T-helper 2 cell treated with Interferon-gamma antibody and Interleukin-4, amounts not matched to agents 5 μg/mL and 100 μg/mL, for 36 hours (primary cell): ENCODE measurements at regions not wholly inside any gene's neighbourhood (a gene's known extent, or its start where the extent isn't known, plus 50 kb on each side); places are given as distances from the start of the nearest gene placed in this dataset.

Experiments
- DNase-seq: peaks from one replicate; pipeline ENCODE4 v3.0.0; 2021; ENCODE audit warnings: low spot score
- H3K27ac Mint-ChIP-seq: one replicate; pipeline ENCODE4 v1.8.0; 2021; ENCODE audit warnings: mild to moderate bottlenecking, mixed read lengths
- H3K27me3 Mint-ChIP-seq: one replicate; pipeline ENCODE4 v1.8.0; 2021; ENCODE audit warnings: low read depth, mixed read lengths
- H3K36me3 Mint-ChIP-seq: one replicate; pipeline ENCODE4 v1.8.0; 2021; ENCODE audit warnings: low read depth, mixed read lengths
- H3K4me1 Mint-ChIP-seq: one replicate; pipeline ENCODE4 v1.8.0; 2021; ENCODE audit warnings: low read depth, mixed read lengths
- H3K4me3 Mint-ChIP-seq: one replicate; pipeline ENCODE4 v1.8.0; 2022; ENCODE audit warnings: mild to moderate bottlenecking, moderate library complexity, mixed read lengths
- H3K9me3 Mint-ChIP-seq: one replicate; pipeline ENCODE4 v1.8.0; 2021; ENCODE audit warnings: mixed read lengths

GRCh38 chr2:190121305-190121704 lies 58.8 kb upstream of the MSTN start:
- Mint-ChIP-seq H3K27ac (no peak overlapping the region), H3K9me3 (no peaks in the 10 kb centered on the region), H3K4me1 (peaks cover 9% of the 10 kb centered on the region), H3K27me3 (no peaks in the 10 kb centered on the region), H3K4me3 (no peak overlapping the region), H3K36me3 (no peaks in the 10 kb centered on the region)
- DNase-seq: no peak

DNA sequence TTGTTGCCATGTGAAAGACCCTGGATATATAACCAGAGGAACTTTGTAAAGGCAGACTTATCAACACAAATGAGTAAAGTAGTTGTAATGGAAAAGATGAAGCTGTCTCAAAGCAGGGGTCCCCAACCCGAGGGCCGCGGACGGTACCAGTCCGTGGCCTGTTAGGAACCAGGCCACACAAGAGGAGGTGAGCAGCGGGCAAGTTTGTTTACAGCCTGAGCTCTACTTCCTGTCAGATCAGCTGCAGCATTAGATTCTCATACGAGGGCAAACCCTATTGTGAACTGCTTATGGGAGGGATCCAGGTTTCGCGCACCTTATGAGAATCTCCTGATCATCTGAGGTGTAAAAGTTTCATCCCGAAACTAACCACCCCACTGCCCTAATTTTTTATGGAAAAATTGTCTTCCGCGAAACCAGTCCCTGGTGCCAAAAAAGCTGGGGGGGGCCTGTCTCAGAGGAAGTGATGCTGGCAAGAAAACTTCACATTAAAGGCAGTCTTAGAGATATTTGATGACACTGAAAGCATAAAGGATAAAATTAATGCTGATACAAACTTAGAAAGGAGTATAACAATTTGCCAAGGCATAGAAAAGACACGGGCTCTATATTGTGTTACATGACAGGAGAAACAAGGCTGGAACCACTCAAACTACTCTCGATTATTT lies 57.5 kb upstream of the MSTN start:
- DNase-seq: no peak
- H3K4me3 Mint-ChIP-seq: peak overlapping the region; percentile 18
- peaks cover 9% of the 10 kb centered on the region for H3K4me1 Mint-ChIP-seq
- H3K27me3 Mint-ChIP-seq: no peaks in the 10 kb centered on the region
- no peaks in the 10 kb centered on the region for H3K36me3 Mint-ChIP-seq
- no peaks in the 10 kb centered on the region for H3K9me3 Mint-ChIP-seq
- peak overlapping the region; percentile 10 for H3K27ac Mint-ChIP-seq

- no peaks in the 10 kb centered on the region for H3K9me3 Mint-ChIP-seq
- H3K27me3 Mint-ChIP-seq: no peaks in the 10 kb centered on the region
- H3K36me3 Mint-ChIP-seq: no peaks in the 10 kb centered on the region
- peak overlapping the region; percentile 18 for H3K4me3 Mint-ChIP-seq
- DNase-seq: no peak
- peaks cover 9% of the 10 kb centered on the region for H3K4me1 Mint-ChIP-seq
- H3K27ac Mint-ChIP-seq: no peak overlapping the region
Measured at GRCh38 chr2:190119257-190119656, 56.7 kb upstream of the MSTN start.

GRCh38 chr2:190117305-190117704 lies 54.8 kb upstream of the MSTN start:
- Mint-ChIP-seq H3K4me1 (peaks cover 9% of the 10 kb centered on the region), H3K27ac (no peak overlapping the region), H3K9me3 (no peaks in the 10 kb centered on the region), H3K4me3 (no peak overlapping the region), H3K36me3 (no peaks in the 10 kb centered on the region), H3K27me3 (no peaks in the 10 kb centered on the region)
- no peak for DNase-seq

GRCh38 chr2:190113000-190113399 lies 50.5 kb upstream of the MSTN start:
- Mint-ChIP-seq H3K4me1 (no peaks in the 10 kb centered on the region), H3K27ac (no peak overlapping the region), H3K27me3 (peaks cover 3% of the 10 kb centered on the region), H3K9me3 (no peaks in the 10 kb centered on the region), H3K4me3 (no peak overlapping the region), H3K36me3 (no peaks in the 10 kb centered on the region)
- no peak for DNase-seq
